Stimulated activated naive CD4-positive, alpha-beta T cell (primary cell): ENCODE measurements at regions not wholly inside any gene's neighbourhood (a gene's known extent, or its start where the extent isn't known, plus 50 kb on each side); places are given as distances from the start of the nearest gene placed in this dataset.

Experiments used
- DNase-seq, 6 experiments: peaks; one replicate each; lab custom pipeline; 2025; lab: John Stamatoyannopoulos, UW

GRCh38 chr16:48892893-48893292 is 282.9 kb upstream of the N4BP1 start:
- no peak for DNase-seq

- DNase-seq: no peak
Measured at GRCh38 chr16:48887646-48888210, 277.7 kb upstream of the N4BP1 start.

GRCh38 chr16:48885471-48885870 is 275.5 kb upstream of the N4BP1 start:
- DNase-seq: no peak

- DNase-seq: no peak
Measured at GRCh38 chr16:48881272-48881671, 271.3 kb upstream of the N4BP1 start.

- no peak for DNase-seq
Measured at GRCh38 chr16:48879223-48880122, 269.5 kb upstream of the N4BP1 start.

GRCh38 chr16:48877946-48878345 is 268.0 kb upstream of the N4BP1 start:
- no peak for DNase-seq

GRCh38 chr16:48870141-48870540 is 260.2 kb upstream of the N4BP1 start:
- DNase-seq: no peak

GRCh38 chr16:48865520-48865919 is 255.5 kb upstream of the N4BP1 start:
- no peak for DNase-seq

GRCh38 chr16:48864055-48864454 is 254.1 kb upstream of the N4BP1 start:
- no peak for DNase-seq

GRCh38 chr16:48862087-48862532 is 252.1 kb upstream of the N4BP1 start:
- no peak for DNase-seq

- no peak for DNase-seq
Measured at GRCh38 chr16:48860341-48860740, 250.4 kb upstream of the N4BP1 start.

- no peak for DNase-seq
Measured at GRCh38 chr16:48852951-48853350, 243.0 kb upstream of the N4BP1 start.

GRCh38 chr16:48852458-48852857 is 242.5 kb upstream of the N4BP1 start:
- no peak for DNase-seq

- no peak for DNase-seq
Measured at GRCh38 chr16:48850097-48850770, 240.3 kb upstream of the N4BP1 start.

- DNase-seq: no peak
Measured at GRCh38 chr16:48846277-48846676, 236.3 kb upstream of the N4BP1 start.

GRCh38 chr16:48845261-48845660 is 235.3 kb upstream of the N4BP1 start:
- no peak for DNase-seq

- DNase-seq: no peak
Measured at GRCh38 chr16:48838349-48838748, 228.4 kb upstream of the N4BP1 start.

GRCh38 chr16:48836636-48837035 is 226.7 kb upstream of the N4BP1 start:
- no peak for DNase-seq

- no peak for DNase-seq
Measured at GRCh38 chr16:48836067-48836466, 226.1 kb upstream of the N4BP1 start.

- no peak for DNase-seq
Measured at GRCh38 chr16:48834576-48834975, 224.6 kb upstream of the N4BP1 start.

- no peak for DNase-seq
Measured at GRCh38 chr16:48833461-48833860, 223.5 kb upstream of the N4BP1 start.

- no peak for DNase-seq
Measured at GRCh38 chr16:48831076-48831722, 221.2 kb upstream of the N4BP1 start.
